Vagina (tissue), 2 donors: ENCODE measurements at regions not wholly inside any gene's neighbourhood (a gene's known extent, or its start where the extent isn't known, plus 50 kb on each side); places are given as distances from the start of the nearest gene placed in this dataset.

Experiments used
- DNase-seq, 2 donors: peaks; one replicate each; pipeline ENCODE4 v3.0.0-alpha.2; 2017; ENCODE audit errors: extremely low spot score in 2 of 2
- H3K27ac ChIP-seq: fragments of 200-600 bp; sonication (generic); one replicate; pipeline ENCODE4 v1.5.1; 2019
- H3K27me3 ChIP-seq: fragments of 200-600 bp; sonication (generic); one replicate; pipeline ENCODE4 v1.5.1; 2019
- H3K36me3 ChIP-seq, 2 donors: fragments of 200-600 bp; sonication (generic); one replicate each; pipeline ENCODE4 v1.5.1; 2017 to 2019
- H3K4me1 ChIP-seq: fragments of 200-600 bp; sonication (generic); one replicate; pipeline ENCODE4 v1.5.1; 2019
- H3K4me3 ChIP-seq, 2 donors: fragments of 200-600 bp; sonication (generic); 1 replicate in 1 of 2; 2 replicates in 1 of 2; pipeline ENCODE4 v1.5.1; 2016 to 2019
- H3K9me3 ChIP-seq: fragments of 200-600 bp; sonication (generic); one replicate; pipeline ENCODE4 v1.5.1; 2019
- POLR2A ChIP-seq, 2 donors: fragments of 450-650 bp; IDR thresholded peaks; one replicate each; pipeline ENCODE4 v1.6.1; 2017; ENCODE audit warnings: antibody characterized with exemption in 2 of 2, mild to moderate bottlenecking in 2 of 2, moderate library complexity in 2 of 2
- POLR2AphosphoS5 ChIP-seq, 2 donors: sonication (generic); formaldehyde crosslinking; IDR thresholded peaks; one replicate each; pipeline ENCODE4 v1.9.0; 2017; ENCODE audit warnings: antibody characterized with exemption in 2 of 2, mild to moderate bottlenecking in 2 of 2, low read depth in 1 of 2; ENCODE audit not compliant: insufficient read depth in 1 of 2
- intact Hi-C: fragments of 100-400 bp; cut with DNase I; formaldehyde crosslinking; loops from one replicate; pipeline ENCODE4 v1.15.1; 2023
- TF ChIP-seq, protein P1 (sequence below), 3 experiments: fragments of 450-650 bp in 2 of 3; fragments of 200-600 bp in 1 of 3; sonication (generic) in 1 of 3; IDR thresholded peaks; one replicate each; pipeline ENCODE4 v1.5.1; 2017 to 2019; ENCODE audit warnings: antibody characterized with exemption in 3 of 3, mild to moderate bottlenecking in 2 of 3, moderate library complexity in 2 of 3

DNA sequence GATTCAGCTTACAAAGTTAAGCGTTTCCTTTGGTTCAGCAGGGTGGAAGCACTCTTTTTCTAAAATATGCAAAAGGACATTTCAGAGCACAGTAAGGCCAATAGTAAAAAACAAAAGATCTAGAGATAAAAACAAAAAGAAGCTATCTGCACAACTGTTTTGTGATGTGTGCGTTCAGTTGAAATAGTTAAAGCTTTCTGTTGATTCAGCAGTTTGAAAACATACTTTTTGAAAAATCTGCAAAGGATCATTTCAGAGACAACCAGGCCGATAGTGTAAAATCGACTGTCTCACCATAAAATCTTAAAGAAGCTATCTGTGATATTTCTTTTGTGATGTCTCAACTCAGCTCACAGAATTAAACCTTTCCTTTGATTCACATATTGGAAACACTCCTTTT, 300.0 kb upstream of the ALG10B start:
- H3K27me3 ChIP-seq: no peaks in the 10 kb centered on the region
- no peaks in the 10 kb centered on the region for H3K4me1 ChIP-seq
- TF ChIP-seq, protein P1, sequence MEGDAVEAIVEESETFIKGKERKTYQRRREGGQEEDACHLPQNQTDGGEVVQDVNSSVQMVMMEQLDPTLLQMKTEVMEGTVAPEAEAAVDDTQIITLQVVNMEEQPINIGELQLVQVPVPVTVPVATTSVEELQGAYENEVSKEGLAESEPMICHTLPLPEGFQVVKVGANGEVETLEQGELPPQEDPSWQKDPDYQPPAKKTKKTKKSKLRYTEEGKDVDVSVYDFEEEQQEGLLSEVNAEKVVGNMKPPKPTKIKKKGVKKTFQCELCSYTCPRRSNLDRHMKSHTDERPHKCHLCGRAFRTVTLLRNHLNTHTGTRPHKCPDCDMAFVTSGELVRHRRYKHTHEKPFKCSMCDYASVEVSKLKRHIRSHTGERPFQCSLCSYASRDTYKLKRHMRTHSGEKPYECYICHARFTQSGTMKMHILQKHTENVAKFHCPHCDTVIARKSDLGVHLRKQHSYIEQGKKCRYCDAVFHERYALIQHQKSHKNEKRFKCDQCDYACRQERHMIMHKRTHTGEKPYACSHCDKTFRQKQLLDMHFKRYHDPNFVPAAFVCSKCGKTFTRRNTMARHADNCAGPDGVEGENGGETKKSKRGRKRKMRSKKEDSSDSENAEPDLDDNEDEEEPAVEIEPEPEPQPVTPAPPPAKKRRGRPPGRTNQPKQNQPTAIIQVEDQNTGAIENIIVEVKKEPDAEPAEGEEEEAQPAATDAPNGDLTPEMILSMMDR (IDR thresholded peaks at IDR 0.05): no peak
- TF ChIP-seq POLR2AphosphoS5 (IDR thresholded peaks at IDR 0.05; ENCODE audit: insufficient read depth in 1 of 2, low read depth in 1 of 2): no peak
- TF ChIP-seq POLR2A (IDR thresholded peaks at IDR 0.05): no peak
- no peaks in the 10 kb centered on the region for H3K9me3 ChIP-seq
- DNase-seq: no peak
- intact Hi-C loops: no loop called here
- no peaks in the 10 kb centered on the region for H3K36me3 ChIP-seq
- no peak overlapping the region for H3K4me3 ChIP-seq
- H3K27ac ChIP-seq: no peak overlapping the region

DNA sequence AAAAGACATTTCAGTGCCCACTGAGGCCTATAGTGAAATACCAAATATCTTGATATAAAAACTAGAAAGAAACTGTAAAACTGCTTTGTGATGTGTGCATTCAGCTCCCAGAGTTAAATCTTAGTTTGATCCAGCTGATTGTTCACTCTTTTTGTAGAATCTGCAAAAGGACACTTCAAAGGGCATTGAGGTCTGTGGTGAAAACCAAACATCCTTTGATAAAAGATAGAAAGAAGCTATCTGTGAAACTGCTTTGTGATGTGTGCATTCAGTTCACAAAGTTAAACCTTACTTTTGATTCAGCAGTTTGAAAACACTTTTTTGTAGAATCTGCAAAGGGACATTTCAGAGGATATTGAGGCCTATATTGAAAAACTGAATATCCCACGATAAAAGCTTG, 290.7 kb upstream of the ALG10B start:
- Histone ChIP-seq H3K4me3 (no peak overlapping the region), H3K9me3 (peaks cover 5% of the 10 kb centered on the region), H3K4me1 (no peaks in the 10 kb centered on the region), H3K27ac (no peak overlapping the region), H3K36me3 (no peaks in the 10 kb centered on the region), H3K27me3 (no peaks in the 10 kb centered on the region)
- DNase-seq: no peak
- intact Hi-C loops: no loop called here
- TF ChIP-seq, protein P1 (IDR thresholded peaks at IDR 0.05): no peak
- TF ChIP-seq POLR2AphosphoS5 (IDR thresholded peaks at IDR 0.05; ENCODE audit: insufficient read depth in 1 of 2, low read depth in 1 of 2): no peak
- TF ChIP-seq POLR2A (IDR thresholded peaks at IDR 0.05): no peak

DNA sequence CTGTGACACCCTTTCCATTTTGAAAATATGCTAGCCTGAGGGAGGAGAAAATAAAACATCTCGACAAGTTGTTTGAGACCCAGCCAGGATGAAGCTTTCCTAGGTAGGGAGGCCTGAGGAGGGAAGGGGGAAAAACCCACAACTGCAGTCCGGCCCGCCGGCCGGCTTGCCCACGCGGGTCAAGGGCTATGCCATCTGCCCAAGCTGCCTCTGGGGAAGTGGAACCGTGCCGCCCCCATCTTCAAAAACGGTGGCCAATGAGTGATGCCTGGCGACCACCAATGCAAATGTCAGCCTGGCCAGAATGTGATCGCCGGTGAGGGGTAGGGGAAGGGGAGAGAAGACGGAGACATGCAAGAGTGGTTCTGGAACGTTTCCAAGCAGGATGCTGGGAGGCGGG, 263.5 kb upstream of the ALG10B start:
- no peaks in the 10 kb centered on the region for H3K9me3 ChIP-seq
- H3K27ac ChIP-seq: no peak overlapping the region
- TF ChIP-seq, protein P1 (IDR thresholded peaks at IDR 0.05): no peak
- TF ChIP-seq POLR2A (IDR thresholded peaks at IDR 0.05) (no peak), POLR2AphosphoS5 (IDR thresholded peaks at IDR 0.05; ENCODE audit: insufficient read depth in 1 of 2, low read depth in 1 of 2) (no peak)
- no peak for DNase-seq
- no peaks in the 10 kb centered on the region for H3K4me1 ChIP-seq
- H3K36me3 ChIP-seq: no peaks in the 10 kb centered on the region
- no peaks in the 10 kb centered on the region for H3K27me3 ChIP-seq
- intact Hi-C loops: no loop called here
- H3K4me3 ChIP-seq: no peak overlapping the region

DNA sequence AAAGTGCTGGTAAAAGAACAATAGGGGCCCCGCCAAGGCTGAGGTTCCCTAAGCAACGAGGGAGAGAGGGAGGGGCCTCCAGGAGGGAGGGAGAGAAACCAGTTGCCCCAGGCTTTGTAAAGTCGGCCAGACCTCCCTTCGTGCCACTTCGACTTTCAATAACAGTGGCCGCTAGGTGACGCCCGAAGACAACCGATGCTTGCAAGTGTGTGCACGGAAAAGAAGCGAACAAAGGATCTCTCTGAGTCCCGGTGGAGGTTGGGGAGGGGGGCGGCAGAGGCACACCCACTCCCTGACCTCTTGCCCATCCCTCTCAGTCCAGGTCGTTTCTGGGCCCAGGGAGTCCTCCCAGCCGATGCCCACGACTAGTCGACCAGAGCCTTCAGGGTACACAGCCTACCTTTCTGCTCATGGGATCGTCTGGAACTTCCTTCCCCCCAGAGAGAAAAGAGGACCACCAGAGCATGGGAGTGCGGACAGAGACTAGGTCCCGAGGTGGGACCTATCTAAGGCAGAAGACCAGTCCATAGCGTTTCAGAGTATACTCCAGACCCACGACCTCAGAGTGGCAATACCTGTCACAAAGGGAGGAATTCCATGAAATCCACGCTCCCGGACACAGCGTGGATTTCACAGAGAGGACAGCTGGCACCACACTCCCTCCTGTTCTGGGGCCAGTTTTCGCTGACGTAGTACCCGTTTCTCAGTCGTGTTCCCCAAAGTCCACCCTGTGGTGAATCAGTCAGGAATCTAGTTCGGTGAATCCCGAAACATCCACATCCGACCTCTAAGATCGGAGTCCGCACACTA, 262.7 kb upstream of the ALG10B start:
- DNase-seq: no peak
- TF ChIP-seq POLR2A (IDR thresholded peaks at IDR 0.05) (no peak), POLR2AphosphoS5 (IDR thresholded peaks at IDR 0.05; ENCODE audit: insufficient read depth in 1 of 2, low read depth in 1 of 2) (no peak)
- TF ChIP-seq, protein P1 (IDR thresholded peaks at IDR 0.05): no peak
- intact Hi-C loops: no loop called here

More for the DNA sequence above, 262.7 kb upstream of the ALG10B start:
- H3K27me3 ChIP-seq: no peaks in the 10 kb centered on the region
- H3K4me1 ChIP-seq: no peaks in the 10 kb centered on the region
- no peaks in the 10 kb centered on the region for H3K36me3 ChIP-seq
- no peak overlapping the region for H3K27ac ChIP-seq
- no peak overlapping the region for H3K4me3 ChIP-seq
- no peaks in the 10 kb centered on the region for H3K9me3 ChIP-seq
